ENCODE measurements at regions not wholly inside any gene's neighbourhood (a gene's known extent, or its start where the extent isn't known, plus 50 kb on each side); places are given as distances from the start of the nearest gene placed in this dataset.

DNA sequence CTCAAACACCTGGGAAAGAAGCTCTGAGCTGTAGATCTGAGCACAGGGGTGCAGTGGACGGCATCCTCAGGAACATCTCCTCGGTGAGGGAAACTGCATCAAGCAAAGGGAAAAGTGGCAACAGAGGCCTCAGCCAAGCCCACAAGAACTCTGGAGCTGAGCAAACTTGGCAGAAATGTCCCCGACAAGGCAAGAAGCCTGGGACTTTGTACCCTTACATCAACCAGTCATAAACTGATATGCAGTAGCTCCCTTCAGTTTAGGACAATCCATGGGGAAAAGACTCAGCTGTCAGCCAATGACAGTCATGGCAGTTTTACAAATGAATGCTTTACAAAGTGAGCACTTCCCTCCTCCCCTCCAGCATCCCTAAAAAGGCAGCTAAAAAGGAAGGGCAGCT is 210.0 kb upstream of the DYNLRB2 start:
- no peak overlapping the region for H2AFZ ChIP-seq
- H3K27me3 ChIP-seq (ENCODE audit: control insufficient read depth, insufficient read depth, low read length), result no peaks in the 10 kb centered on the region
- no peak overlapping the region for H3K4me2 ChIP-seq (ENCODE audit: low read length)
- no peaks in the 10 kb centered on the region for H3K9me3 ChIP-seq (ENCODE audit: control insufficient read depth, low read length)
- no peak overlapping the region for H3K27ac ChIP-seq
- no peaks in the 10 kb centered on the region for H3K36me3 ChIP-seq (ENCODE audit: control insufficient read depth, insufficient read depth, low read length)
- H3K4me3 ChIP-seq (ENCODE audit: low read depth, low read length), result no peak overlapping the region
- H3K4me1 ChIP-seq, result no peaks in the 10 kb centered on the region
- TF ChIP-seq, protein P1, sequence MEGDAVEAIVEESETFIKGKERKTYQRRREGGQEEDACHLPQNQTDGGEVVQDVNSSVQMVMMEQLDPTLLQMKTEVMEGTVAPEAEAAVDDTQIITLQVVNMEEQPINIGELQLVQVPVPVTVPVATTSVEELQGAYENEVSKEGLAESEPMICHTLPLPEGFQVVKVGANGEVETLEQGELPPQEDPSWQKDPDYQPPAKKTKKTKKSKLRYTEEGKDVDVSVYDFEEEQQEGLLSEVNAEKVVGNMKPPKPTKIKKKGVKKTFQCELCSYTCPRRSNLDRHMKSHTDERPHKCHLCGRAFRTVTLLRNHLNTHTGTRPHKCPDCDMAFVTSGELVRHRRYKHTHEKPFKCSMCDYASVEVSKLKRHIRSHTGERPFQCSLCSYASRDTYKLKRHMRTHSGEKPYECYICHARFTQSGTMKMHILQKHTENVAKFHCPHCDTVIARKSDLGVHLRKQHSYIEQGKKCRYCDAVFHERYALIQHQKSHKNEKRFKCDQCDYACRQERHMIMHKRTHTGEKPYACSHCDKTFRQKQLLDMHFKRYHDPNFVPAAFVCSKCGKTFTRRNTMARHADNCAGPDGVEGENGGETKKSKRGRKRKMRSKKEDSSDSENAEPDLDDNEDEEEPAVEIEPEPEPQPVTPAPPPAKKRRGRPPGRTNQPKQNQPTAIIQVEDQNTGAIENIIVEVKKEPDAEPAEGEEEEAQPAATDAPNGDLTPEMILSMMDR (IDR thresholded peaks at IDR 0.05), result no peak
- H3K9ac ChIP-seq, result no peak overlapping the region
- no peaks in the 10 kb centered on the region for H3K79me2 ChIP-seq

DNA sequence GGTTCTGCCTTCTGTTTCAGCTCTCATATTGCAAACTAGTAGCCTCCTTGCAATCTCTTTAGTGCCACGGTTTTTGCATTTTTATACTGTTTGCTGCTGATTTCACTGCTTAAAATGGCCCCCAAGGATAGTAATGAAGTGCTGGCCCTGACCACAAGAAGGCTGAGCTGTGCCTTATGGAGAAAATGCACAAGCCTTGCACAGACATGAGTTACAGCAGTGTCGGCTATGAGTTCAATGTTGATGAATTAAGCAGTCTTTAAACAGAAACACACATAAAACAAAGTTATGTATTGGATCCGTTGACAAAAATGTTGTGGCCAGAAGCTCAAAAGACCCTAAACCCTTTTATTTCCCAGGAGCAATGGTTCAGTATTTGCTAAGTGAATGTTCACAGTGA is 210.6 kb upstream of the DYNLRB2 start:
- Histone ChIP-seq H3K27ac (no peak overlapping the region), H3K4me1 (no peaks in the 10 kb centered on the region), H3K4me3 (ENCODE audit: low read depth, low read length) (no peak overlapping the region), H3K79me2 (no peaks in the 10 kb centered on the region), H3K9ac (no peak overlapping the region), H3K36me3 (ENCODE audit: control insufficient read depth, insufficient read depth, low read length) (no peaks in the 10 kb centered on the region), H3K27me3 (ENCODE audit: control insufficient read depth, insufficient read depth, low read length) (no peaks in the 10 kb centered on the region), H3K9me3 (ENCODE audit: control insufficient read depth, low read length) (no peaks in the 10 kb centered on the region), H2AFZ (no peak overlapping the region), H3K4me2 (ENCODE audit: low read length) (no peak overlapping the region)
- TF ChIP-seq, protein P1 (IDR thresholded peaks at IDR 0.05), result no peak

DNA sequence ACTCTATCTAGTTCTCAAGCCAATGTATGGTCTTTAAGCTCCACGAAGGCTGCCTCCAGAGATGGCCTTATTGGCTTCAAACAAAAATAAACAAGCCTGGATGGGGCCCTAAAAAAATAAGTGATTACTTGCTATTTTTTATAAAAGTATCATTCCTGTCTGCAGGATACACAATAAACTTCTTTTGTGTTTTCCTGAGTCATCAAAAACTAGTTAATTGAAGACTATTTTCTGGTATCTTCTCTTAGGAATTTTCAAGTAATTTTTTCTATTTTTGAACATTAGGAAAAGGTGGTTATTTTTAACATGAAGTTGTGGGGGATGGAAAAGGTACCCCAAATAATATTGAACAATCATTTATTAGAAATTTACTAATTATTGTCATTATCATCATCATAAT is 213.1 kb upstream of the DYNLRB2 start:
- H3K27me3 ChIP-seq (ENCODE audit: control insufficient read depth, insufficient read depth, low read length), result no peaks in the 10 kb centered on the region
- no peak overlapping the region for H3K4me2 ChIP-seq (ENCODE audit: low read length)
- H3K36me3 ChIP-seq (ENCODE audit: control insufficient read depth, insufficient read depth, low read length), result no peaks in the 10 kb centered on the region
- TF ChIP-seq, protein P1 (IDR thresholded peaks at IDR 0.05), result no peak
- no peak overlapping the region for H2AFZ ChIP-seq
- H3K4me3 ChIP-seq (ENCODE audit: low read depth, low read length), result no peak overlapping the region
- no peaks in the 10 kb centered on the region for H3K9me3 ChIP-seq (ENCODE audit: control insufficient read depth, low read length)
- no peaks in the 10 kb centered on the region for H3K79me2 ChIP-seq
- no peak overlapping the region for H3K9ac ChIP-seq
- no peaks in the 10 kb centered on the region for H3K4me1 ChIP-seq
- no peak overlapping the region for H3K27ac ChIP-seq

DNA sequence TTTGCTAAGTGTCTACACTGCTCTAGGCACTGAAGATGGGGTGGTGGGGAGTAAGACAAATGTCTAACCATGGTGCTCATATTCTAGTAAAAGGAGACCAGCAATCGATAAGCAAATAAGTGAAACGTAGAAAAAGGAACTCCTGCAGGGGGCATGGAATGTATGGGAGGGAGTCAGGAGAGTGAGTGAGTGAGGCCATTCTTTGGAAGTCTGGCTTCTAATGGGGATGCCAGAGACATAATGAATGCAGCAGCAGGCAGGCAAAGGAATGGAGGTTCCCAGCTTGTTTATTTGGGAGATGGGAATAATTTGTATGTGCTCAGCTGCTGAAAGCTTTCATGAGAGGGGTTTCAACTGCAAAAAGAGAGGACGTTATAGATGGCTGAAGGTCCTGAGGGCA is 216.4 kb upstream of the DYNLRB2 start:
- Histone ChIP-seq H3K9ac (no peak overlapping the region), H3K27ac (no peak overlapping the region), H3K4me1 (no peaks in the 10 kb centered on the region), H3K36me3 (ENCODE audit: control insufficient read depth, insufficient read depth, low read length) (no peaks in the 10 kb centered on the region), H3K4me3 (ENCODE audit: low read depth, low read length) (no peak overlapping the region), H2AFZ (no peak overlapping the region), H3K9me3 (ENCODE audit: control insufficient read depth, low read length) (no peaks in the 10 kb centered on the region), H3K79me2 (no peaks in the 10 kb centered on the region), H3K27me3 (ENCODE audit: control insufficient read depth, insufficient read depth, low read length) (no peaks in the 10 kb centered on the region), H3K4me2 (ENCODE audit: low read length) (no peak overlapping the region)
- TF ChIP-seq, protein P1 (IDR thresholded peaks at IDR 0.05), result no peak

DNA sequence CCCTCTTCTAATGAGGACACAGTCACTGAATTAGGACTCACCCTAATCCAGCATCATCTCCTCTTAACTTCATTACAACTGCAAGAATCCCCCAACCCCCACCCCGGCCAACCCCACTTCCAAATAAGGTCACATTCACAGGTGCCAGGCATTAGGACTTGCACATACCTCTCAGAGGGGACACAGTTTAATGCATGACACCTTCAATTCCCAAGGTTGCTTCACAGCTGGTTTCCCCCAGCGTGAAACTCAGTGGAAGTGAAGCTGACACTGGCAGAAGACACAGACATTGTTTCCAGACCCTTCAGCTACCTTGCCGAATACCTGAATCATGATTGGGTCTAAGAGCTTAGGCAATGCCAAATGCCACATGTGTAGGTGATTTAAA is 217.0 kb upstream of the DYNLRB2 start:
- Histone ChIP-seq H3K4me1 (no peaks in the 10 kb centered on the region), H2AFZ (no peak overlapping the region), H3K79me2 (no peaks in the 10 kb centered on the region), H3K4me2 (ENCODE audit: low read length) (no peak overlapping the region), H3K4me3 (ENCODE audit: low read depth, low read length) (no peak overlapping the region), H3K9ac (no peak overlapping the region), H3K27me3 (ENCODE audit: control insufficient read depth, insufficient read depth, low read length) (no peaks in the 10 kb centered on the region), H3K9me3 (ENCODE audit: control insufficient read depth, low read length) (no peaks in the 10 kb centered on the region), H3K27ac (no peak overlapping the region), H3K36me3 (ENCODE audit: control insufficient read depth, insufficient read depth, low read length) (no peaks in the 10 kb centered on the region)
- TF ChIP-seq, protein P1 (IDR thresholded peaks at IDR 0.05), result no peak

Measured in parathyroid adenoma (tissue), 2 donors.